Lower lobe of right lung (tissue), 2 donors: ENCODE measurements at regions not wholly inside any gene's neighbourhood (a gene's known extent, or its start where the extent isn't known, plus 50 kb on each side); places are given as distances from the start of the nearest gene placed in this dataset.

Experiments used
- ATAC-seq, 2 donors: fragments of 200-7000 bp; cut with Tn5 transposase; one replicate each; pipeline ENCODE4 v1.9.1; 2020 to 2022; ENCODE audit warnings: mild to moderate bottlenecking in 2 of 2, moderate library complexity in 2 of 2
- DNase-seq: peaks from one replicate; pipeline ENCODE4 v3.0.0-alpha.2; 2020
- H3K27ac ChIP-seq: fragments of 200-600 bp; one replicate; pipeline ENCODE4 v1.8.0; 2022
- H3K27me3 ChIP-seq: fragments of 200-600 bp; one replicate; pipeline ENCODE4 v1.8.0; 2022; ENCODE audit warnings: low read depth
- H3K36me3 ChIP-seq: fragments of 200-600 bp; one replicate; pipeline ENCODE4 v1.8.0; 2022; ENCODE audit warnings: mild to moderate bottlenecking
- H3K4me1 ChIP-seq: fragments of 200-600 bp; one replicate; pipeline ENCODE4 v1.8.0; 2022
- H3K4me3 ChIP-seq: fragments of 200-600 bp; one replicate; pipeline ENCODE4 v1.8.0; 2022; ENCODE audit warnings: mild to moderate bottlenecking
- H3K9me3 ChIP-seq: fragments of 200-600 bp; one replicate; pipeline ENCODE4 v1.8.0; 2022
- CTCF ChIP-seq: fragments of 200-600 bp; IDR thresholded peaks from one replicate; pipeline ENCODE4 v1.8.0; 2022; ENCODE audit warnings: antibody characterized with exemption, mild to moderate bottlenecking
- intact Hi-C: fragments of 100-400 bp; cut with DNase I; formaldehyde crosslinking; loops from one replicate; pipeline ENCODE4 v1.11.0; 2022
- donor health status: DM: no; HTN: yes; CAD: no; lungs with severe emphysema.

- TF ChIP-seq CTCF: no peak
- DNase-seq (no peak), ATAC-seq (no peak)
- intact Hi-C loops: no loop called here
- Histone ChIP-seq H3K9me3 (no peaks in the 10 kb centered on the region), H3K4me1 (no peaks in the 10 kb centered on the region), H3K36me3 (no peaks in the 10 kb centered on the region), H3K4me3 (no peak overlapping the region), H3K27ac (no peak overlapping the region), H3K27me3 (peaks cover 6% of the 10 kb centered on the region)
Observed at GRCh38 chr15:85897895-85898717, 103.4 kb upstream of the KLHL25 start.

DNA sequence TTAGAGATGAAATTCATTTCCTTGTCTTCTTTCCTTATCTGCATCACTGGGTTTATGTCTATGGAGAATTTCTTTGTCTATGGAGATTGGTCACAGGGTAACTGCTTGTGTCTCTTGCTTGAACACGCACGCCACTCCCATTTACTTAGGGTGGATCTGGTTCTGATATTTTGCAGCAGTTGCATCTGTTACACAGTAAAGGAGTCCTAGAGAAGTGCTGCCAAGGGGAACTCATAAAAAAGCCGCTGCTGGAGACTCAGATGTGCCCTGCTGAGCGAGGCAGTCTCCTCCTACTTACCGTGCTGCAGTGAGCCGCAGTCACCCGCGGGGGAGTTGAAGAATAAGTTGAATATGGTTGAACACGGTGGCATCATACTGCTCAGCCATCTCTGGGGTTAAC, 105.2 kb upstream of the KLHL25 start:
- TF ChIP-seq CTCF: no peak
- ATAC-seq: no peak
- intact Hi-C loops: no loop called here

GRCh38 chr15:85905751-85906450, 111.2 kb upstream of the KLHL25 start:
- ATAC-seq (no peak), DNase-seq (no peak)
- H3K36me3 ChIP-seq: no peaks in the 10 kb centered on the region
- no peak for TF ChIP-seq CTCF
- H3K4me3 ChIP-seq: no peak overlapping the region
- no peaks in the 10 kb centered on the region for H3K27me3 ChIP-seq
- intact Hi-C loops: no loop called here
- H3K4me1 ChIP-seq: no peaks in the 10 kb centered on the region
- no peaks in the 10 kb centered on the region for H3K9me3 ChIP-seq
- H3K27ac ChIP-seq: no peak overlapping the region

More for the DNA sequence above, 105.2 kb upstream of the KLHL25 start:
- no peaks in the 10 kb centered on the region for H3K4me1 ChIP-seq
- H3K4me3 ChIP-seq: no peak overlapping the region
- H3K36me3 ChIP-seq: no peaks in the 10 kb centered on the region
- H3K27me3 ChIP-seq: no peaks in the 10 kb centered on the region
- H3K9me3 ChIP-seq: no peaks in the 10 kb centered on the region
- no peak for DNase-seq
- no peak overlapping the region for H3K27ac ChIP-seq

GRCh38 chr15:85906640-85907039, 111.9 kb upstream of the KLHL25 start:
- TF ChIP-seq CTCF: no peak
- Histone ChIP-seq H3K36me3 (no peaks in the 10 kb centered on the region), H3K27ac (no peak overlapping the region), H3K27me3 (no peaks in the 10 kb centered on the region), H3K4me3 (no peak overlapping the region), H3K4me1 (no peaks in the 10 kb centered on the region), H3K9me3 (no peaks in the 10 kb centered on the region)
- intact Hi-C loops: no loop called here
- DNase-seq: no peak
- no peak for ATAC-seq

- ATAC-seq: no peak
- Histone ChIP-seq H3K27me3 (no peaks in the 10 kb centered on the region), H3K27ac (no peak overlapping the region), H3K9me3 (no peaks in the 10 kb centered on the region), H3K36me3 (no peaks in the 10 kb centered on the region), H3K4me3 (no peak overlapping the region), H3K4me1 (no peaks in the 10 kb centered on the region)
- no peak for TF ChIP-seq CTCF
- no peak for DNase-seq
- intact Hi-C loops: no loop called here
Observed at GRCh38 chr15:85910834-85911233, 116.1 kb upstream of the KLHL25 start.
